Muscle of back (tissue), 3 donors: ENCODE measurements at regions not wholly inside any gene's neighbourhood (a gene's known extent, or its start where the extent isn't known, plus 50 kb on each side); places are given as distances from the start of the nearest gene placed in this dataset.
"Not testable (repeated sequence)": the region's sequence is repeated elsewhere in the genome, so short reads cannot be mapped to it uniquely, and the experiment has no call there.

Experiments
- DNase-seq, 3 donors: peaks; one replicate each; pipeline versions ENCODE4 v3.0.0 to v3.0.0-alpha.2; 2013

DNA sequence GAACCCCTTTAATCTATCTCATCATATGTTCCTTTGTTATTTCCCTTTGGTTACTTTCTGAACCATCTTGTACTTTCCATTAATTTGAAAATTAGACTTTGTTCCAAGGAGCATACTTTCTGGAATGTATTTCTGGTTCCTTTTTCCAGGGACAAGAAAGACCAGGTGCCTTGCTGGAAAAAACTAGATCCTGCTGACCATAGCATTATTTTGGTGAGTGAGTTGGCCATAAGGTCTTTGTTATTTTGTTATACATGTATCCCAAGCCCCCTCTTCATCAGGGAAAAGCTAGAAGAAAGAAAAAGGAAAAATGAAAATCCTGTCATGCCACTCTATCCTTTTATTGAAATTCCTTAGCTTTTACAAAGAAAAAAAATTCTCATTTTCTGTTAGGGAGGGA is 228.1 kb upstream of the TFPI start:
- DNase-seq, result no peak

DNA sequence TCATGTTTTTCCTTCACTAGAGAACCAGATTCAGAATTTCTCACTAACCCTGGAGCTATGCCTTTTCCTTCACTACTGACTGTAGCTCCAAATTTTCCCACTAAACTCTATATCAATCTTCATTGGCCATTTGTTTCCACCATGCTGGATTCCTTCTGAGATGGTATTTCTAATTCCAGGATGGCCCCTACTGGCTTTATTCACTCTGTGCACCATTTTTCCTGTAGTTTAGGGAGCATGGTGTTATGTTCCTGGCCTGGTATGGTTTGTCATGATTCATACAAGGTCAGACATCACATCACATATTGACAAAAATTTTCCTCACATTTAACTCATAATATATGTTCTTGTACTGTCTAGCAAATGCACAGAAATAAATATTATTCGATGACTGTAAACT is 229.2 kb upstream of the TFPI start:
- no peak for DNase-seq

DNA sequence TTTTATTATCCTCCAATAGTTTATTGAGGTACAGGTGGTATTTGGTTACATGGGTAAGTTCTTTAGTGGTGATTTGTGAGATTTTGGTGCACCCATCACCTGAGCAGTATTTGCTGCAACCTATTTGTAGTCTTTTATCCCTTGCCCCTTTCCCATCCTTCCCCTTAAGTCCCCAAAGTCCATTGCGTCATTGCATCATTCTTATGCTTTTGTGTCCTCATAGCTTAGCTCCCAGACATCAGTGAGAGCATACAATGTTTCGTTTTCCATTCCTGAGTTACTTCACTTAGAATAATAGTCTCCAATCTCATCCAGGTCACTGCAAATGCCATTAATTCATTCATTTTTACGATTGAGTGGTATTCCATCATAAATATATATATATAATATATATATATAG is 229.9 kb upstream of the TFPI start:
- not testable (repeated sequence) for DNase-seq

DNA sequence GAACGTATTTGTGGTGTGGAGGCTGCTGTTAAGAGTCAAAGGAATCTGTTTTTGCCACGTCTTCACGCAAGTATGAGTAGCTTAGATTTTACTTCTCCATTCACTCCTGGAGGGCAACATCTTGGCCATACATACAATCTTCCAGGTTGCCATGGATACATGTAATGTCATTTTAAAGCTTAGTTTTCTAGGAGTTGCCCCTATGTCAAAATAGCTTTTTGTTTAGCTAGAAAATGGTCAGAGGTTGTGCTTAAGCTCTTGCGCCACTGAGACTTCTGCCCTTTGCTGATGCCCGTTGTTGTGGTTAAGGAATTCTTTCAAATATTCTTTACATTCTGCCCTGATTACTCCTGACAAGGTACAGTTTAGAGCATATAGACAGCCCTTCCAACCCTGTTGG is 245.4 kb upstream of the TFPI start:
- no peak for DNase-seq

DNA sequence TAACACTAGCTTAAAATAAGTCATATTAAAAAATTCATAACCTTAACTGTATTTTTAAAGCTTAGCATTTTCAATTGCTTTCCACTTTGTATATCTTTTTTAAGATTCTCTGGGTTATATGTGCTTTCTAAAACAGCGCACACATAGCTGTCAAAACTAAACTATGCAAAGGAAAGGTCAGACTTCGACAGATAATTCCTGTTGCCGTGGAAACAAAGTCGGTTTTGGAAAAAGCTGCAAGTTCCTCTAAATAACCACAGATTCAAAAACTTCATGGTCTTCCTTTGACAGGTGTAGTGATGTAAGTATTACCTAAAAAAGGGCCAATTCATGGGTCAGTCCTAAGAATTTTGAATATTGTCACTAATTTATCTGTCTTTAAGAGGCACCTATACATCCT is 249.6 kb upstream of the TFPI start:
- no peak for DNase-seq

DNA sequence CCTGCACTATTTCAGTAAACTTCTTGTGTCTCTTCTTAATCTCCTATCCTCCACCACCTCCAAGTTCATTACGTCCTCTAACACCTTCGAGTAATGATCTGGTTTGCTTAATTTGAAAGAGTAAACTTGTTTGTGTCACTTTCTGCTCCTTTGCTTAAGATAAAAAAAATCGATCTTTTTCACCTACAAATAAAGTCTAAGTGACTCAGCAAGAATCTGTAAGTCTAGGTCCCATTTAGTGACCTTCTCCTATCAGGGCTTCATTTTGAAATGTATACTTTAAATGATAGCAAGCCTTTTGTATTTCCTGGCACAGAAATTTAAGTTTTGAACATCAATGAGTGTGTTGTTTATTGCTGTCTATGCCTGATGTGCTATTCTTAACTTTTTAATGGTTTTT is 260.9 kb upstream of the TFPI start:
- DNase-seq, result no peak

DNA sequence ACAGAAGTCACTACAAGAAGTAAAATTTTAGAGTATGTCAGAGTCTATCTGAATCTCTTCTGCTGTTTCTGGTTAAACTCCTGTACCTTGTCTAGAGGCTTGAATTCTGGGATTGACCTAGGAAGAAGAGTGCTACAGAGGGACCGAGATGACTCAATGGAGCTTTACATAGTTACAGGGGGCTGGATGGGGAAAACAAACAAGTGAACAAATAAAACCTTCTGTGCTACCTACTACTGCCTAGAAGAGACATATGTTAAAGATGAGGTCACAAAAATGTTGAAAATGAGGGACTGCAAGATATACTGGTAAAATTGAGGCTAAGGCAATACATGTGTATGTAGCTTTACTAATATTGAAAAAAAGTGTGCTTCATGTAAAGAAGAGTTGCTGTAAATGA is 265.4 kb upstream of the TFPI start:
- no peak for DNase-seq

DNA sequence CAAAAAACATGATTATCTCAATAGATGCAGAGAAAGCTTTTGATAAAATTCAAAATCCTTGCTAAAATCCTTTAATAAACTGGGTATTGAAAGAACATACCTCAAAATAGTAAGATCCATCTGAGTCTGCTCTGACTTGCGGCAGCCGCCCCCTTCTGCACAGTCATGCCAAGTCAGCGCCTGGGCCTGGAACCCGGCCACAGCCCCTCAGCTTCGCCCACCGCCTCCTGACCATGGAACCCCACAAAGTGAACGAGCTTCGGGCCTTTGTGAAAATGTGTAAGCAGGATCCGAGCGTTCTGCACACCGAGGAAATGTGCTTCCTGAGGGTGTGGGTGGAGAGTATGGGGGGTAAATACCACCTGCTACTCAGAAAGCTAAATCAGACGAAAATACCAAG is 270.9 kb upstream of the TFPI start:
- DNase-seq, result no peak

DNA sequence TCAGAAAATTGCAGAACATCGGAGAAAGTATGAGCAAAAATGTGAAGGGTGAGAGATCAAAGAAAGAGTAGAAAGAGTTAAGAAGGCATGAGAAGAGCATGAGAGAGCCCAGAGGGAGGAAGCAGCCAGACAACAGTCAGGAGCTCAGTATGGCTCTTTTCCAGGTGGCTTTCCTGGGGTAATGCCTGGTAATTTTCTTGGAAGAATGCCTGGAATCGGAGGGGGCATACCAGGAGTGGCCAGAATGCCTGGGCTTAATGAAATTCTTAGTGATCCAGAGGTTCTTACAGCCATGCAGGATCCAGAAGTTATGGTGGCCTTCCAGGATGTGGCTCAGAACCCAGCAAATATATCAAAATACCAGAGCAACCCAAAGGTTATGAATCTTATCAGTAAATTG is 271.8 kb upstream of the TFPI start:
- DNase-seq, result peak in 1 of 3 donors; percentile 1

DNA sequence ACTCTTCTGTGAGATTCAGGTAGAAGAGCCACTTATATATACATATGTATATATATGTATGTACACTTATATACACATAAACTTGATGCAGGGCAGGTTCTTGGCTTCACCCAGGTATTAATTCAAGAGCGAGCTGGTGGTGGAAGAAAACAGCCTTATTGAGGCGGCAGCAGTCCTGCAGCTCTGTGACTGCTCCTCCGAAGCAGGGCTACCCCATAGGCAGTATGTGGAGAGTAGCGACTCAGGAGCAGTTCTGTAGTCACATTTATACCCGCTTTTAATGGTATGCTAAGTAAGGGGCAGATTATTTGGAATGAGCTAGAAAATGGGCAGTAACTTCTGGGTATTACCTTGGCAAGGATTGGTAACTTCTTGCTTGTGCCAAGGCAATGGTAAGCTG is 280.6 kb upstream of the TFPI start:
- DNase-seq, result no peak

DNA sequence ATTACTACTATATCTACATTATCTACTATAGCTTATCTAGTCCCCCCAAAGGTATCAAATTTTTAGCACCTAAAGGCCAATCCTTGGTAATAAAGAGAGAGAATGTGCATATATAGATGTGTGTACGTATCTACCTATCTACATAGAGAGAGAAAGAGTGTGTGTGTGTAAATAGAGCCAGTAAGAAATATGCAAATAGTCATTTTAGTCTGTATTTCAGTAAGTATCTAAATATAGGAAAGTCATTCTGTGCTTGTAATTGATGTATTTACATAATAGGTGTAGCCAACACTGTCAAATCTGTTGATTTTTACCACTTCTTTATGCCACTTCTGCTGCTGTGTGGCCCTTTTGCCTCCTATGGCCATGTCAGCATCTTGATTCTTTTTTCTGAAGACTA is 284.5 kb upstream of the TFPI start:
- DNase-seq, result no peak

DNA sequence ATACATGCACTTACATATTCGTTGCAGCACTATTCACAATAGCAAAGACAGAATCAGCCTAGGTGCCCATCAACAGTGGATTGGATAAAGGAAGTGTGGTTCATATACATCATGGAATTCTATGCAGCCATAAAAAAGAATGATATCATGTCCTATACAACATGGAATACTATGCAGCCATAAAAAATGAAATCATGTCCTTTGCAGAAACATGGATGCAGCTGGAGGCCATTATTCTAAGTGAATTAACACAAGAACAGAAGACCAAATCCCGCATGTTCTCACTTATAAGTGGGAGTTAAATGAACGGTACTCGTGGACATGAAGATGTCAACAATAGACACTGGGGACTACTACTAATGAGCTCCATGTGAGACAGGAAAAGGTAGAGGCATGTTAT is 288.1 kb upstream of the TFPI start:
- no peak for DNase-seq

DNA sequence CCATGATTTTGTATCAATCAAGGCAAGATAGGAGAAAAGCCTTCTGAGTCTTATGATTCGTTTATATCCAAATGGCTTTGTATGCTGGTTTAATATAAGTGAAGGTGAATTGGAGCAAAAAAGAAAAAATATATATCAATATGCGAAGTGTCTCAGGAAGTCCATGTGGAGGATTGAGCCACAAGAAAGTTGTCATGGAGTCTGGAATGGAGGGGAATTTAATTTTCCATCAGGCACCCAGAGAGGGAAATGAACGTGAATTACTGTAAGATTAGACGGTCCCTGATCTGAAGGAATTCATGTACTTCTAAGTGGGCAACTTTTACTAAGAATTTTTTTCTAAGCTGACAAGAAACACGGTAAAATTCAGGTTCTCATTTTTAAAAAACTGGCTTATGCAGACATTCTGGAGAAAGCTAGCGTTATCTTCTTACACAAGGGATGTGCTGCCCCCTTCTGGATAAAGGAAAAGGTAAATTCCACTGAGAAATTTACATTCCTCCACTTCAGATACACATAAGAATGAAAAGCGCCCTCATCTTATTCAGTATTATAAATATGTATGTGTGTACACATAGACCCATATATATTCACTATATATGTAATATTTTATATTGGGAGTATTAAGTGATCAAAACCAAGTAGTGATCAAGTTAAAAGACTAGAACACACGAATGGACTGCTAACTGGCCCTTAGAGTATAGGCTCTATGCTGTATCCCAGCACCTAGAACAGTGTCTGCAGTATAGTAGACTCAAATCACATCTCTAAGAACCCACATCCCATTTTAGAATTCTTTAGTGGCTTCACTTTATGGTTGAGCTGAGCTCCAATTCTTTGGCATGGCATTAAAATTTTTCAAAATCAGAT is 289.0 kb upstream of the TFPI start:
- peak; percentile 48 to 77 (median 59) for DNase-seq

DNA sequence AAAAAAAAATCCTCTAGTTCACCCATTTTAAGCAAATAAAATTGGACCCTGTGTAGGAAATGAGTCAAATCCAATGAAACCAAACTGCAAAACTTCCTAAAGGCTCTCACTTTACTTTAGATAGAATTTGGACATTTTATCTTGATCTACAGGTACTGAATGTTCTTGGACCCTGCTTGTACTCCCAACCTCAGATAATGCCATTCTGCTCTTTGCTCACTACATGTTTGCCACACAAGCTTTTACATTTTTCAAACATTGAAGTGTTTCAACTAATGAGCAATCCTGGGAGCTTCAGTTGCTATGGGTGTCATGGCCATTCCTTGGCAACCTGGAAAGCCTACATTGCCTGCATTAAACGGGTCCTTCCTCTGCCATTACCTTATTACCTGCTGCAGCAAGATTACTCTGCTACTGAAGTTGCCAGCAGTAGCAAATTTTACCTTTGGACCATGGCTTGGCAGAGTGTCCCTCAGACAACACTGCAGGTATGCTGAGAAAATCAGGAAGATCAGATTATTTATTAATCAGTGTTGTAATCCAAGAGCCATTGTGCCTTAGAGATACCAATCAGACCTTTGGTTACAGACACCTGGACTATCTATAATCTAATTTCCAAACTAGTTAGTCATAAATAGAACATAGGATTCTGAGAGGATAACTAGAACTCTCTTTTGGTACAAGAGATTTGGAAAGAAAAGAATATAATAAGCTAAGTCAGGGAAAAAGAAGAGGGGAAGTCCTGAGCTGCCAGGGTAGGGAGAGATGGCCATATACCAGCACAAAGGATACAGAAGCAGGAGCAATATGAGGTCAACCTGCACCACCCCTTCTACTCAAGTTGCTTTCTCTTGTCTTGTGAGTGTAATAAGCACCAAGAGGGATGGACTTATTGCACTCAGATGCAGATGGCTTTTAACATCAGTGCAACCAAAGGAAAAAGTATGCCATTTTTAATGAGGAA is 293.3 kb upstream of the TFPI start:
- no peak for DNase-seq

DNA sequence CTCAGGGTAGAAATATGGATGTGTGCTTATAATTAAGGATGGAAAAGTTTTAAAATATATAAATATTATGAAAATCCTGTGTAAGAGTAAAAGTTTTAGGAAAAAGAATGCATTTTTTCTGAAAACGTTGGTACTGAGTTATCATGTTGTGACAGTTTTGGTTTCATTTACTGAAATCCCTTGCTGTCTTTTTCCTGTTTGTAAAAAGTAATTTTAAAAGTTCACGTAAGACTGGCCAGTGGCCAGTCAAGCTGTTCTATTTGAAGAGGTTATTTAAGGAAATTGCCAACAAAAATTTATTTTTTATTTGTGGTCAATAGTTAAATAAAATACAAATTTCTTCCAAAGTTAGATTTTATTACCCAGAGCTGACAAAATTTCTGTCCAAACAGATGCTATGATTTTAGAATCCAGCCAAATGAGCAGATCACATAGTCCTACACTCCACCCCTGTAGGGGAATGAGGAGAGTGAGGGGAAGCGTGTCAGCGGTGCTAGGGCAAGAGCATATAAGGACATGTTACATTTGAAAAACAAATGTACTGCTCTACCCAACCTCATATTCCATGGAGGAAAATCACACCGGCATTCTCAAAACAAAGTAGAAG is 297.8 kb upstream of the TFPI start:
- DNase-seq, result peak in 1 of 3 donors; percentile 45

DNA sequence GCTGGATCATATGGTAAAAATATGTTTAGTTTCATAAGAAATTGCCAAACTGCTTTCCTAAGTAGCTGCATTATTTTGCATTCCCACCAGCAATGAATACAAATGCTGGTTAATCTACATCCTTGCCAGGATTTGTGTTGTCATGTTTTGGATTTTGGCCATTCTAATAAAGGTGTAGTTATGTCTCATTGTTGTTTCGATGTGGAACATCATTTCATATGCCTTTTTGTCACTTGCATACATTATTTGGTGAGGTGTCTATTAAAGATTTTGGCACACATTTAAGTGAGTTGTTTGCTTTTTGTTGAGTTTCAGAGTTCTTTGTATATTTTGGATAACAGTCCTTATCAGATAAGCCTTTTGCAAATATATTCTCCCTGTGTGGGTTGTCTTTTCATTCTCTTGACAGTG is 299.2 kb upstream of the TFPI start:
- peak in 1 of 3 donors; percentile 56 for DNase-seq

DNA sequence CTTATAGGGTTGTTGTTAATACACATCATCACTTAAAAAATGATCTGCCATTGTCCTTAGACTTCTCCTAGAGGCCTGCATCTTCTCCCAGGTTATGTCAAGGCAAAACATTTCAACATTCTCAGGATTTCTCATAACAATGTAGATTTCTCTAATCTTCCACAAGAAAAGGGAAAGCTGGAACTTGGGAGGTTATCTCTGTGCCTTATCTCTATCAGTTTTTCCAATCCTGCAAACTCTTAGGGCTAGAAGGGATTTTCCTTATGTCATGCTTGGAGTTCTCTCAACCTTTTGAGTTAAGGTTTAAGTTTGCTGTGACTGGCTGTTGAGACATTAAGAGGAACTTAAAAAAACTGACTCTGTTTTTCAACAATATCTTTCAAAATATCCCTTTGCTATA is 300.6 kb upstream of the TFPI start:
- DNase-seq, result no peak

DNA sequence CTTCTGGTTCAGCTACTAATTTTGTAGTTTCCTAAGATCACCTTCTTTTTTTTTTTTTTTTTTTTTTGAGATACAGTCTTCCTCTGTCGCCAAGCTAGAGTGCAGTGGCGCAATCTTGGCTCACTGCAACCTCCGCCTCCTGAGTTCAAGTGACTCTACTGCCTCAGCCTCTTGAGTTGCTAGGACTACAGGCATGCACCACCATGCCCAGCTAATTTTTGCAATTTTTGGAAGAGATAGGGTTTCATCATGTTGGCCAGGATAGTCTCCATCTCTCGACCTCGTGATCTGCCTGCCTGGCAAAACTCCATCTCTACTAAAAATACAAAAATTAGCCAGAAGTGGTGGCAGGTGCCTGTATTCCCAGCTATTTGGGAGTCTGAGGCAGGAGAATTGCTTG is 301.5 kb upstream of the TFPI start:
- no peak for DNase-seq

DNA sequence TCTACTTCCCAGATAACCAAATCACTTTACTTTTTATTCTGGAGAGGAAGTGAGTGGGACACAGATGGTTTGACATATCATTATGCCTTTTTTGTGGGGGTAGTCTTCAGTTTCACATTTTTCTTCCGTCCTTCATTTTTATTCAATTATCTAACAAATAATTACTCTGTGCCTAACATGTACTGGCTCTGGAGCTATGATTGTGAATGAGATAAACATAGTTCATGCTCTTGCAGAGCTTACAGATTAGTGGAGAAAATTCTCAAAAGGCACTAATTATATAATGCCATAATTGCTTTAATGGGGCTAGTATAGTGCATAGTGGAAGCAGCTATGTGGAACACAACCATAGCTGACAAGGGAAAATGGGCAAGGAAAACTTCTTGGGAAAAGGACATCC is 303.6 kb upstream of the TFPI start:
- DNase-seq, result no peak

DNA sequence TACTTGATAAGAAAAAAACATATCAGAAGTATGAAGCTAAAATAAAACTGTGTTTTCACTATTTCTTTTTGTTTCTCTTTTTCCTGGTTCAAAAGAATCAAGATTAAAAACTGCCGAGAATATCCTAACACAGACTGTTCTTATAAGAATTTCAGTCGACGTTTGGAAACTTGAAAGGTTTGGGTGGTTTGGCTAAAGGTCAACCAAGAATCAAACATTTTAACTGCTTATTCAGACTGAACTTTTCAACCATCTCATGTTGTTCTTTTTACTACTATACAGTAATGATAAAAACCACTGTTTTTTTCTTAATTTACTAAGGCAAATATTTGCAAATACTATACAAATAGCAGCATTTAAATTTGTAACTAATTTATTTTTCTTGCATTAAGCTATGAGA is 308.5 kb upstream of the TFPI start:
- DNase-seq, result no peak

DNA sequence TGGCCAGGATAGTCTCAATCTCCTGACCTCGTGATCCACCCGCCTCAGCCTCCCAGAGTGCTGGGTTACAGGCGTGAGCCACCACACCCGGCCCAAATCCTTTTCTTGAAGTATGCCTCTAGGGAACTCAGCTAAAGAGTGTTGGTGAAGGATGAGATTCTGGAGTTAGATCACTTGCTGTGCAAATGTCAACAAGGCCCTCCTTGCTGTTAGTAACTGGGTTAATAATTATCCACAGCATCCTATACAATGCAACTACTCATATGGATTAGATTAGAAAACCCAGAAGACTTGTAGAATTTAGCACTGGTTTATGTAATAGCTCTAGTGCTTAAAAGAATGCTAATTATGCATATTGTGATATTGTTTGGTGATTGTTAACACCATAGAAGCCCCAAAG is 310.8 kb upstream of the TFPI start:
- DNase-seq, result no peak

DNA sequence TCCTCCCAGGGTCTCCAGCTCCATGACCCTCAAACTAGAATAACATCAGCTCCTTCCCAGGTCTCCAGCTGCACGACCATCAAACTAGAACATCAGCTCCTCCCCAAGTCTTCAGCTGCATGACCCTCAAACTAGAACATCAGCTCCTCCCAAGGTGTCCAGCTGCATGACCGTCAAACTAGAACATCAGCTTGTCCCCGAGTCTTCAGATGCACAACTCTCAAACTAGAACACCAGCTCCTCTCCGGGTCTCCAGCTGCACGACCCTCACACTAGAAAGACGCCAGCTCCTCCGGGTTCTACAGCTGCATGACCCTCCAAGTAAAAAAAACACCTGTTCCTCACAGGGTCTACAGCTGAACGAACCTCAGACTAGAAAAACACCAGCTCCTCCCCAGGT is 312.9 kb upstream of the TFPI start:
- no peak for DNase-seq

DNA sequence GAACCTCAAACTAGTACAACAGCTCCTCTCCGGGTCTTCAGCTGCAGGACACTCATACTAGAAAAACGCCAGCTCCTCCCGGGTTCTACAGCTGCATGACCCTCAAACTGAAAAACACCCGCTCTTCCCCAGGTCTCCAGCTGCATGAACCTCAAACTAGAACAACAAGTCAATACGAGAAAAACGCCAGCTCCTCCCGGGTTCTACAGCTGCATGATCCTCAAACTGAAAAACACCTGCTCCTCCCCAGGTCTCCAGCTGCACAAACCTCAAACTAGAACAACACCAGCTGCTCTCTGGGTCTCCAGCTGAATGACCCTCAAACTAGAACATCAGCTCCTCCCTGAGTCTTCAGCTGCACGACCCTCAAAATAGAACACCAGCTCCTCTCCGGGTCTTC is 315.0 kb upstream of the TFPI start:
- DNase-seq, result no peak
